ENCODE measurements at regions not wholly inside any gene's neighbourhood (a gene's known extent, or its start where the extent isn't known, plus 50 kb on each side); places are given as distances from the start of the nearest gene placed in this dataset.

DNA sequence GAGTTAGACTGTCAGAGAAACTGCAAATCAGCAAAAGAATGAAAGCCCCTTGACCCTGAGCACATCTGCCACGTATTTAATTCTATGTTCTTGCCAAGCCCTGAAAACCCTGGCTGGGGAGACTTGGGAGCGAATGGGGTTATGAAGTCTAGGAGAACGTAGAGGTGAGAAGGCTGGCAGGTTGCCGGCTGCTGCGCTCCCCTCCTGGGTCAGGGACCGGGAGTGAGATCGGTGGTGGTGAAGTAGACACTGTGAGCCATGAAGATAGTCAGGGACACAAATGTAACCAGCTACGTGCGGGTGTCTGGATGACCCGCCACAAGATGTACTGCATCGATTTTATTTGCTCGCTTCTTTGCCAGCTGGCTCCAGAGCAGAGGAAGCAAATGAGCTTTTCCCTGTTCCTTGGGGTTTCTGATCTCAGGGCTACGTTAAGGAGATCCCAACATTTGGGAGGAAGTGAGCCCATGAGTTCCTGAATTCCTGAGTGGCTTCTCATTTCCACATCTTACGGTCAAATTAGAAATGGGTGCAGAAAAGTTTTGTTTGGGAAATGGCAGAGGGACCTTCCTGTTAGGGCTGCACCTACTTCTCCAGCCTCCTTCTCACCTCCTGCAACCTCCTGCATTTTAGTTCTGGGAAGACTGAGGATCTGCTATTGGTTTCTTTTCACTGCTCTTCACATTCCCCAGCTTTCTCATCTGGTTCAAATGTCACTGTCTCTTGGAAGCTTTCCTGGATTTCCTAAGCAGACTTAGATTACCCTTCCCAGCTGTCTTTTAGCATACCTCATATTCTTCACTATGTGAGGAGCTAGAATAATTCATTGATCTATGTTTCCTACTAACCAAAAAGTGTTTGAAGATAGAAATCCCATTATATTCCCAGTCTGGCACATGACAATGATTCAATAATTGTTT is 360.6 kb downstream of the ZNF521 start:
- TF ChIP-seq, protein P1, sequence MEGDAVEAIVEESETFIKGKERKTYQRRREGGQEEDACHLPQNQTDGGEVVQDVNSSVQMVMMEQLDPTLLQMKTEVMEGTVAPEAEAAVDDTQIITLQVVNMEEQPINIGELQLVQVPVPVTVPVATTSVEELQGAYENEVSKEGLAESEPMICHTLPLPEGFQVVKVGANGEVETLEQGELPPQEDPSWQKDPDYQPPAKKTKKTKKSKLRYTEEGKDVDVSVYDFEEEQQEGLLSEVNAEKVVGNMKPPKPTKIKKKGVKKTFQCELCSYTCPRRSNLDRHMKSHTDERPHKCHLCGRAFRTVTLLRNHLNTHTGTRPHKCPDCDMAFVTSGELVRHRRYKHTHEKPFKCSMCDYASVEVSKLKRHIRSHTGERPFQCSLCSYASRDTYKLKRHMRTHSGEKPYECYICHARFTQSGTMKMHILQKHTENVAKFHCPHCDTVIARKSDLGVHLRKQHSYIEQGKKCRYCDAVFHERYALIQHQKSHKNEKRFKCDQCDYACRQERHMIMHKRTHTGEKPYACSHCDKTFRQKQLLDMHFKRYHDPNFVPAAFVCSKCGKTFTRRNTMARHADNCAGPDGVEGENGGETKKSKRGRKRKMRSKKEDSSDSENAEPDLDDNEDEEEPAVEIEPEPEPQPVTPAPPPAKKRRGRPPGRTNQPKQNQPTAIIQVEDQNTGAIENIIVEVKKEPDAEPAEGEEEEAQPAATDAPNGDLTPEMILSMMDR (conservative IDR thresholded peaks at IDR 0.05), result no peak
- no peak for TF ChIP-seq ZFX (IDR thresholded peaks at IDR 0.05)
